Osteocyte (in vitro differentiated cells): ENCODE measurements at regions not wholly inside any gene's neighbourhood (a gene's known extent, or its start where the extent isn't known, plus 50 kb on each side); places are given as distances from the start of the nearest gene placed in this dataset.

Source experiments
- DNase-seq: peaks from one replicate; pipeline ENCODE4 v3.0.0; 2021; ENCODE audit warnings: mixed read lengths; ENCODE audit not compliant: unreplicated experiment; ENCODE audit errors: extremely low spot score
- H3K27ac Mint-ChIP-seq: one replicate; pipeline ENCODE4 v1.8.0; 2021; ENCODE audit warnings: mild to moderate bottlenecking, mixed read lengths; ENCODE audit not compliant: unreplicated experiment
- H3K27me3 Mint-ChIP-seq: one replicate; pipeline ENCODE4 v1.8.0; 2021; ENCODE audit warnings: mixed read lengths; ENCODE audit not compliant: unreplicated experiment
- H3K36me3 Mint-ChIP-seq: one replicate; pipeline ENCODE4 v1.8.0; 2021; ENCODE audit warnings: mixed read lengths; ENCODE audit not compliant: unreplicated experiment
- H3K4me1 Mint-ChIP-seq: one replicate; pipeline ENCODE4 v1.8.0; 2021; ENCODE audit warnings: mixed read lengths; ENCODE audit not compliant: unreplicated experiment
- H3K4me3 Mint-ChIP-seq: one replicate; pipeline ENCODE4 v1.8.0; 2021; ENCODE audit warnings: mild to moderate bottlenecking, moderate library complexity, mixed read lengths; ENCODE audit not compliant: unreplicated experiment
- H3K9me3 Mint-ChIP-seq: one replicate; pipeline ENCODE4 v1.8.0; 2021; ENCODE audit warnings: mixed read lengths; ENCODE audit not compliant: unreplicated experiment
- TF ChIP-seq, protein P1 (sequence below): fragments of 200-600 bp; sonication (generic); IDR thresholded peaks from 2 replicates; pipeline ENCODE4 v1.5.0; 2021; ENCODE audit warnings: antibody characterized with exemption, mild to moderate bottlenecking, moderate library complexity

DNA sequence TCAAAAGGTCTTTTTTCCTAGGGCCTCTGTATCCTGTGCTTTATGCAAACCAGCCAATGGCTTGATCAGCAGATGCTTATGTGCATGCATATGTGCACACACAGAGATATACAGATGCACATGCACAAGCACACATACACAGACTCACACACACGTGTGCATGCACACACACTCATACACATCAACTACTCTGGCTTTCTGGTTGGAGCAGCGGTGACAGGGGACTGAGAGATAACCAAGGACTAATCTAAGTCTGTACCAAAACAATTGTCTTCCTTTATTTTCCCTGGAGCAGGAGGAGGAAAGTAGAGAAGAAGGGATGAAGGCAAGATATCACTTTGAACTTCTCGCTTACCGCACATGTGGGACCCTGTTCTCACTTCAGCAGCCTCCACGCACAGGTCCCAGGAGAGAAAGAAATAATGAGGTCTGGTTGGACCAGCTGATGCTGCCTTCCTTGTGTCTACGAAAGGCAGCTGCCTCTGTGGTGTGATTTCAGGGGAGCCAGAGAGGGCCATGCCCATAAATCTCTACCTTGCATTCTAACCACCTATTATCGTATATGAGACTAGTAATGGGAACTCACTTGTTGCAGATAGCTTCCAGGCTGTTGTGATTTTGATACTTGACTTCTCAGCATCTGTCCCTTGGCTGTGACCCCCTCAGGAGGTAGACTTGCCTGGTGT is 338.0 kb downstream of the EN1 start:
- Mint-ChIP-seq H3K36me3 (no peaks in the 10 kb centered on the region), H3K9me3 (peaks cover 3% of the 10 kb centered on the region), H3K27me3 (peaks cover 2% of the 10 kb centered on the region), H3K4me1 (no peaks in the 10 kb centered on the region), H3K4me3 (no peak overlapping the region), H3K27ac (no peak overlapping the region)
- TF ChIP-seq, protein P1, sequence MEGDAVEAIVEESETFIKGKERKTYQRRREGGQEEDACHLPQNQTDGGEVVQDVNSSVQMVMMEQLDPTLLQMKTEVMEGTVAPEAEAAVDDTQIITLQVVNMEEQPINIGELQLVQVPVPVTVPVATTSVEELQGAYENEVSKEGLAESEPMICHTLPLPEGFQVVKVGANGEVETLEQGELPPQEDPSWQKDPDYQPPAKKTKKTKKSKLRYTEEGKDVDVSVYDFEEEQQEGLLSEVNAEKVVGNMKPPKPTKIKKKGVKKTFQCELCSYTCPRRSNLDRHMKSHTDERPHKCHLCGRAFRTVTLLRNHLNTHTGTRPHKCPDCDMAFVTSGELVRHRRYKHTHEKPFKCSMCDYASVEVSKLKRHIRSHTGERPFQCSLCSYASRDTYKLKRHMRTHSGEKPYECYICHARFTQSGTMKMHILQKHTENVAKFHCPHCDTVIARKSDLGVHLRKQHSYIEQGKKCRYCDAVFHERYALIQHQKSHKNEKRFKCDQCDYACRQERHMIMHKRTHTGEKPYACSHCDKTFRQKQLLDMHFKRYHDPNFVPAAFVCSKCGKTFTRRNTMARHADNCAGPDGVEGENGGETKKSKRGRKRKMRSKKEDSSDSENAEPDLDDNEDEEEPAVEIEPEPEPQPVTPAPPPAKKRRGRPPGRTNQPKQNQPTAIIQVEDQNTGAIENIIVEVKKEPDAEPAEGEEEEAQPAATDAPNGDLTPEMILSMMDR = no peak
- DNase-seq = no peak

DNA sequence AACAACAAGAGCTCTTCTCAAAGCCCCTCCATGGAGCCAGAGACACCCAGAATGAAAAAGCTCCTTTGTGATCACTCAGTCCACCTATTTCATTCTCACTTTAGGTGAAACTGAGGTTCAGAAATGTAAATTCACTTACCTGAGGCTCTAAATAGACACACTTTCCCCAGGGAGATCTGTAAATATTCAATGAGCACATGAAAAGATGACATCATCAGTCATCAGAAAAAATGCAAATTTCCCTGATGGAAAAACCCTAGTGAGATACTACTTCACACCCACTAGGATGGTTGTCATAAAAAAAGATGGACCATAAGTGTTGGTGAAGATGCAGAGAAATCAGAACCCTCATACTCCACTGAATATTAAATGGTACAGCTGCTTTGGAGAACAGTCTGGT is 339.2 kb downstream of the EN1 start:
- Mint-ChIP-seq H3K4me3 (no peak overlapping the region), H3K27ac (no peak overlapping the region), H3K4me1 (no peaks in the 10 kb centered on the region), H3K27me3 (peaks cover 2% of the 10 kb centered on the region), H3K9me3 (no peaks in the 10 kb centered on the region), H3K36me3 (no peaks in the 10 kb centered on the region)
- no peak for DNase-seq
- TF ChIP-seq, protein P1 = no peak

DNA sequence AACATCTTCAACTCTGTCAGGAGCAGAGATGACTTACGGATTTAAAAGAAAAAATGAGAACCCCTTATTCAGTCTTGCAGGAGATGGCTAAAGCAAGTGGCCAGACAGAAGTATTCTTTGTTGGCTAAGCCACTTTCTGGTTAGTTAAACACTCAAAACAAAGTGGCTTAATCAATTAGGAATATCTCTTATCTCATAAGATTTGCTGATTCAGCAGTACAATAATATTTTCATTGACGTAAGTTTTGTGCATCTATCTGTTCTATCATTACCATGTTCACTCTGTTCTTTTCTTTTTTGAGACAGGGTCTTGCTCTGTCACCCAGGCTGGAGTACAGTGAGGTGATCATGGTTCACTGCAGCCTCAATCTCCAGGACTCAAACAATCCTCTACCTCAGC is 342.0 kb downstream of the EN1 start:
- TF ChIP-seq, protein P1 = no peak
- no peak for DNase-seq
- Mint-ChIP-seq H3K36me3 (no peaks in the 10 kb centered on the region), H3K27ac (no peak overlapping the region), H3K4me3 (no peak overlapping the region), H3K4me1 (no peaks in the 10 kb centered on the region), H3K9me3 (no peaks in the 10 kb centered on the region), H3K27me3 (peaks cover 2% of the 10 kb centered on the region)

DNA sequence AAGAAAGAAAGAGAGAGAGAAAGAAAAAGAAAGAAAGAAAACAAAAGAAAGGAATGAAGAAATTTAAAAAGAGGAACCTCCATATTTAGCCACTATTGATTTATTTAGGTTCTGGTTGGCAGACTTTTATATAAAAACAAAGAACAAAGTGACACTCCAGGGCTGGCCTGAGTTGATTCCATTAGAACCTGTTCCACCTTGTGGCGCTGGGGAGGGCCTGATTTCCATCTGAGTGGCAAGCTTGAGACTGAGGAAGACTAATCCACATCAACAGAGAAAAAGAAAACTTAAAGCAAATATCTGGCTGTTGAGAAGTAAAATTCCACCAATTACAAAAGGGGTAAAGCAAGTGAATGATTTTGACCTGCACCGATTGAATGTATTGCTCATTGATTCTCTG is 345.3 kb downstream of the EN1 start:
- no peak overlapping the region for H3K4me3 Mint-ChIP-seq
- H3K36me3 Mint-ChIP-seq = no peaks in the 10 kb centered on the region
- TF ChIP-seq, protein P1 = no peak
- H3K4me1 Mint-ChIP-seq = no peaks in the 10 kb centered on the region
- no peaks in the 10 kb centered on the region for H3K9me3 Mint-ChIP-seq
- H3K27ac Mint-ChIP-seq = no peak overlapping the region
- H3K27me3 Mint-ChIP-seq = peaks cover 2% of the 10 kb centered on the region
- no peak for DNase-seq

DNA sequence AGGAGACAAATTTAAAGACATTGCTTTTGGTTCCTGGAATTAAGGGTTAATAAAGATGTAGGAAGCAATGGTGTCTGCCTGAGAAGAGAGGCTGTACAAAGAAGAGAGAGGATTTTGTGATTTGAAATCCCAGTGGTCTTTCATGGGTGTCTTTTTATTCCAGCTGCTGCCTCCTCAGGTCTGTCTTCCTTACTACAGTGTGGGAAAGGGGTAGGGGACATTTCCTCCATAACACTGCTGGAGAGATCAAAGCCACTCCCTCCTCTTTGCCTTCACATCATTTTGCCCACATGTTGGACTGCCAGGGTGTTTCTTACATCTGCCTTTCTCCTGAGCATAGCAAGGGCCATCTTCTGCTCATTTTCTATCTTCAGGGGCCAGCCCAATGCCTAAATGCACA is 348.5 kb downstream of the EN1 start:
- Mint-ChIP-seq H3K27me3 (no peaks in the 10 kb centered on the region), H3K27ac (no peak overlapping the region), H3K36me3 (no peaks in the 10 kb centered on the region), H3K9me3 (no peaks in the 10 kb centered on the region), H3K4me3 (no peak overlapping the region), H3K4me1 (no peaks in the 10 kb centered on the region)
- TF ChIP-seq, protein P1 = no peak
- DNase-seq = no peak
